HepG2 (cell line): ENCODE measurements at regions not wholly inside any gene's neighbourhood (a gene's known extent, or its start where the extent isn't known, plus 50 kb on each side); places are given as distances from the start of the nearest gene placed in this dataset.

Experiments used
- ATAC-seq: fragments of 200-7000 bp; cut with Tn5 transposase; 3 replicates; pipeline ENCODE4 v1.9.1; 2020; ENCODE audit warnings: mild to moderate bottlenecking, moderate library complexity
- BruUV-seq: library from RNA; stranded (reverse); fragments of 400-500 nt; replicated peaks from 2 replicates; lab custom pipeline; 2021; lab: Mats Ljungman, UMichigan
- CTCF ChIA-PET: fragments of 300-600 bp; formaldehyde crosslinking; extraction: SDS; loops from one replicate; lab custom pipeline; 2021; ENCODE audit warnings: low total read pairs, inconsistent platforms, low intra/inter-chr PET ratio; lab: Yijun Ruan, JAX
- POLR2A ChIA-PET: fragments of 350-600 bp; sonication (Branson Sonifier 250); formaldehyde crosslinking; loops from one replicate; lab custom pipeline; 2020; ENCODE audit warnings: antibody characterized with exemption, inconsistent platforms; lab: Yijun Ruan, JAX
- DNase-seq: peaks from one replicate; pipeline ENCODE4 v3.0.0-alpha.2; 2015; ENCODE audit warnings: low spot score
- FAIRE-seq: peaks from 3 replicates; lab custom pipeline; 2011; peaks lifted over from hg19 to GRCh38; lab: Jason Lieb, UNC
- H2AFZ ChIP-seq: one replicate; pipeline ENCODE4 v1.6.1; 2011; ENCODE audit warnings: low read length, inconsistent platforms
- H3K27ac ChIP-seq: fragments of 300-600 bp; 3 replicates; pipeline ENCODE4 v1.8.0; 2011; ENCODE audit warnings: mixed run types, mild to moderate bottlenecking, mixed read lengths, low read length, inconsistent platforms; ENCODE audit not compliant: insufficient read depth; ENCODE audit errors: extremely low read length
- H3K27me3 ChIP-seq, 2 experiments: fragments of 200-600 bp in 1 of 2; 2 replicates in 1 of 2; 3 replicates in 1 of 2; pipeline versions ENCODE4 v1.6.0 to v1.8.0; 2011; ENCODE audit warnings: low read length in 2 of 2, mild to moderate bottlenecking in 2 of 2, moderate library complexity in 2 of 2, inconsistent platforms in 1 of 2; ENCODE audit not compliant: insufficient read depth in 2 of 2, control insufficient read depth in 1 of 2
- H3K36me3 ChIP-seq, 2 experiments: fragments of 200-600 bp in 1 of 2; replicated peaks in 1 of 2; 2 replicates in 1 of 2; 3 replicates in 1 of 2; pipeline versions ENCODE4 v1.5.1 to v1.8.0; 2011; ENCODE audit warnings: low read length in 2 of 2, inconsistent platforms in 1 of 2; ENCODE audit not compliant: insufficient read depth in 2 of 2, control insufficient read depth in 1 of 2
- H3K4me1 ChIP-seq: 2 replicates; pipeline ENCODE4 v1.5.1; 2012; ENCODE audit warnings: low read length, inconsistent platforms; ENCODE audit not compliant: insufficient read depth
- H3K4me2 ChIP-seq: 2 replicates; pipeline ENCODE4 v1.6.0; 2011; ENCODE audit warnings: low read depth, low read length, inconsistent platforms
- H3K4me3 ChIP-seq, 3 experiments: fragments of 200-600 bp in 1 of 3; sonication (generic), shearing (Covaris generic) in 1 of 3; replicated peaks in 1 of 3; 2 replicates each; pipeline ENCODE4 v1.5.1; 2011 to 2016; ENCODE audit warnings: low read length in 3 of 3, inconsistent platforms in 2 of 3, low read depth in 2 of 3, mild to moderate bottlenecking in 2 of 3, control low read depth in 1 of 3, mixed read lengths in 1 of 3; ENCODE audit not compliant: insufficient read depth in 1 of 3
- H3K79me2 ChIP-seq: one replicate; pipeline ENCODE4 v1.6.1; 2011; ENCODE audit warnings: low read length, inconsistent platforms; ENCODE audit not compliant: insufficient read depth
- H3K9ac ChIP-seq: 2 replicates; pipeline ENCODE4 v1.6.0; 2011; ENCODE audit warnings: mild to moderate bottlenecking, low read depth, low read length, inconsistent platforms; ENCODE audit not compliant: insufficient read depth
- H3K9me3 ChIP-seq: 2 replicates; pipeline ENCODE4 v1.5.1; 2012; ENCODE audit warnings: mild to moderate bottlenecking, low read length
- H4K20me1 ChIP-seq: 2 replicates; pipeline ENCODE4 v1.6.0; 2011; ENCODE audit warnings: inconsistent platforms, mild to moderate bottlenecking, low read length, moderate library complexity; ENCODE audit not compliant: insufficient read depth
- HMG20B ChIP-seq: conservative IDR thresholded peaks from 2 replicates; pipeline ENCODE4 v1.6.1; 2016; ENCODE audit warnings: missing genetic modification reagents, missing compliant biosample characterization
- MAFF ChIP-seq: IDR thresholded peaks from 2 replicates; pipeline ENCODE4 v1.6.1; 2011; ENCODE audit warnings: low read depth, low read length, improper control_type of control experiment
- MAFK ChIP-seq, 2 experiments: IDR thresholded peaks in 1 of 2; conservative IDR thresholded peaks in 1 of 2; 2 replicates each; pipeline ENCODE4 v1.6.1; 2011; ENCODE audit warnings: improper control_type of control experiment in 2 of 2, low read length in 2 of 2
- SNAPC2 ChIP-seq: sonication (generic); formaldehyde crosslinking; IDR thresholded peaks from 2 replicates; pipeline ENCODE4 v1.8.1; 2022; ENCODE audit warnings: mild to moderate bottlenecking, missing genetic modification reagents
- ZBTB7B ChIP-seq: sonication (generic); formaldehyde crosslinking; IDR thresholded peaks from 2 replicates; pipeline ENCODE4 v1.4.0; 2020; ENCODE audit warnings: missing genetic modification reagents
- ZNF10 ChIP-seq: sonication (generic); formaldehyde crosslinking; IDR thresholded peaks from 2 replicates; pipeline ENCODE4 v1.4.0; 2020; ENCODE audit warnings: mild to moderate bottlenecking, low read depth, missing genetic modification reagents, borderline replicate concordance
- ZNF326 ChIP-seq: sonication (generic); formaldehyde crosslinking; IDR thresholded peaks from 2 replicates; pipeline ENCODE4 v1.4.0; 2020; ENCODE audit warnings: missing genetic modification reagents, borderline replicate concordance
- ZSCAN29 ChIP-seq: sonication (generic); formaldehyde crosslinking; conservative IDR thresholded peaks from 2 replicates; pipeline ENCODE4 v1.4.0; 2020; ENCODE audit warnings: mild to moderate bottlenecking, missing genetic modification reagents
- WGBS: methylation state at CpG from one replicate; pipeline ENCODE4 v1.1.6; 2017; ENCODE audit warnings: low lambda C conversion rate; 5-methylcytosine and 5-hydroxymethylcytosine counted together
- in situ Hi-C: cut with HindIII; loops from 2 replicates; pipeline ENCODE4 v1.10.0; 2017; ENCODE audit warnings: low pct_unique_long_range_greater_than_20kb; ENCODE audit not compliant: extremely low pct_ligation_motif_present
- intact Hi-C: fragments of 100-400 bp; cut with micrococcal nuclease; formaldehyde crosslinking; loops from one replicate; pipeline ENCODE4 v1.10.0; 2022; ENCODE audit not compliant: unreplicated experiment

- no peak for TF ChIP-seq ZSCAN29 (CRISPR knock-in tag)
- TF ChIP-seq HMG20B = no peak
- TF ChIP-seq SNAPC2 (CRISPR knock-in tag) = no peak
Measured at GRCh38 chr2:210814251-210815025, 258.0 kb downstream of the CPS1 start (continued).

DNA sequence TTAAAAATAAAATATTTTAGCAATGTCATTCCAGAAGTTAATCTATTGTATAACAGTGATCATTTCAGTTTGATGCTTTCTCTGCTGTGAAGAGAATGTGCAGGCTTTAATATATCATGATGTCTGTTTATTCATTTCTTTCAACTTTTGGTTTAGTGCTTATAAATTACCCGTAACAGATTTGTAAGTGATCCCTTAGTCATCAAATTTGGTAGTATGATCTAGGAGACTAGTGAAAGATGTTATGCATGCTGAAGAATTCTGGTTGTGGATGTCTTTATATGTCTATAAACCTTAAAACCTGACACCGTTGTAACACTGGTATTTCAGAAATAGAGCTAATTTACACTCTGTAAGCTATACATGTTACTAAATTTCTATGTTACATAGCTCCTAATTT lies 260.4 kb downstream of the CPS1 start:
- H3K9me3 ChIP-seq = no peaks in the 10 kb centered on the region
- BruUV-seq = no TSS peak
- in situ Hi-C loops (no loop called here), intact Hi-C loops (no loop called here)
- no peak overlapping the region for H3K4me2 ChIP-seq
- FAIRE-seq (no peak), DNase-seq (no peak), ATAC-seq (no peak)
- CTCF ChIA-PET = no interaction called here
- no peaks in the 10 kb centered on the region for H3K4me1 ChIP-seq
- POLR2A ChIA-PET = no interaction called here
- no peak overlapping the region for H3K9ac ChIP-seq
- H3K79me2 ChIP-seq = no peaks in the 10 kb centered on the region
- no peaks in the 10 kb centered on the region for H4K20me1 ChIP-seq
- no peaks in the 10 kb centered on the region for H3K27me3 ChIP-seq
- no peak overlapping the region for H3K4me3 ChIP-seq
- no peak overlapping the region for H3K27ac ChIP-seq
- no peak for TF ChIP-seq ZNF10 (CRISPR knock-in tag)
- peak; percentile 56; the same call in 1 of the 2 replicates for TF ChIP-seq MAFF
- no peak for TF ChIP-seq ZNF326
- no peak for TF ChIP-seq ZBTB7B (CRISPR knock-in tag)
- TF ChIP-seq MAFK (conservative IDR thresholded peaks at IDR 0.05 in 1 of 2, IDR thresholded peaks at IDR 0.05 in 1 of 2; ENCODE audit: low read length in 2 of 2) = peak; percentile 53 to 73
- no peaks in the 10 kb centered on the region for H3K36me3 ChIP-seq
- no peak overlapping the region for H2AFZ ChIP-seq
- WGBS = 13% methylated on average over 2 of the region's 2 CpGs
